GM23248 (cell line): ENCODE measurements at regions not wholly inside any gene's neighbourhood (a gene's known extent, or its start where the extent isn't known, plus 50 kb on each side); places are given as distances from the start of the nearest gene placed in this dataset.

ENCODE experiments used
- EZH2 ChIP-seq: fragments of 200-600 bp; sonication (generic); IDR thresholded peaks from 2 replicates; pipeline ENCODE4 v1.6.1; 2018; ENCODE audit warnings: antibody characterized with exemption, mild to moderate bottlenecking; ENCODE audit not compliant: insufficient read depth, poor library complexity, severe bottlenecking
- EZH2phosphoT487 ChIP-seq: fragments of 200-600 bp; sonication (generic); IDR thresholded peaks from 2 replicates; pipeline ENCODE4 v1.6.1; 2018; ENCODE audit warnings: antibody characterized with exemption, moderate library complexity, mild to moderate bottlenecking, low read depth; ENCODE audit not compliant: insufficient read depth

GRCh38 chr11:91199866-91200265 is 977.0 kb upstream of the CHORDC1 start:
- TF ChIP-seq EZH2phosphoT487 (no peak), EZH2 (no peak)
